Natural killer cell (primary cell): ENCODE measurements at regions not wholly inside any gene's neighbourhood (a gene's known extent, or its start where the extent isn't known, plus 50 kb on each side); places are given as distances from the start of the nearest gene placed in this dataset.

Experiments
- ATAC-seq, 3 donors: fragments of 150-1000 bp in 2 of 3; fragments of 200-7000 bp in 1 of 3; cut with Tn5 transposase; 1 replicate in 1 of 3; 2 replicates in 2 of 3; pipeline ENCODE4 v1.10.0; 2021; ENCODE audit warnings: mild to moderate bottlenecking in 2 of 3, moderate library complexity in 2 of 3
- DNase-seq, 2 donors: peaks; one replicate each; pipeline versions ENCODE4 v3.0.0 to v3.0.0-alpha.2; 2013 to 2021; ENCODE audit warnings: mixed read lengths in 1 of 2
- H3K27ac ChIP-seq: one replicate; pipeline ENCODE4 v1.5.1; 2013; ENCODE audit warnings: mild to moderate bottlenecking, low read length
- H3K27me3 ChIP-seq: one replicate; pipeline ENCODE4 v1.6.1; 2013; ENCODE audit warnings: low read length; ENCODE audit not compliant: control insufficient read depth, insufficient read depth
- H3K36me3 ChIP-seq: one replicate; pipeline ENCODE4 v1.6.1; 2013; ENCODE audit warnings: low read length; ENCODE audit not compliant: control insufficient read depth, insufficient read depth
- H3K4me1 ChIP-seq: one replicate; pipeline ENCODE4 v1.6.1; 2013; ENCODE audit warnings: low read length; ENCODE audit not compliant: control insufficient read depth, insufficient read depth
- H3K4me3 ChIP-seq: one replicate; pipeline ENCODE4 v1.5.1; 2013; ENCODE audit warnings: low read length
- H3K9me3 ChIP-seq: one replicate; pipeline ENCODE4 v1.6.1; 2013; ENCODE audit warnings: low read length; ENCODE audit not compliant: control insufficient read depth, insufficient read depth
- H3K27ac Mint-ChIP-seq, 2 donors: one replicate each; pipeline ENCODE4 v1.8.0; 2022; ENCODE audit warnings: mild to moderate bottlenecking in 2 of 2, mixed read lengths in 2 of 2, moderate library complexity in 1 of 2
- H3K27me3 Mint-ChIP-seq, 2 donors: one replicate each; pipeline ENCODE4 v1.8.0; 2022; ENCODE audit warnings: low read depth in 2 of 2, mixed read lengths in 2 of 2
- H3K36me3 Mint-ChIP-seq: one replicate; pipeline ENCODE4 v1.8.0; 2022; ENCODE audit warnings: mixed read lengths
- H3K4me1 Mint-ChIP-seq, 2 donors: one replicate each; pipeline ENCODE4 v1.8.0; 2022; ENCODE audit warnings: mixed read lengths in 2 of 2
- H3K4me3 Mint-ChIP-seq: one replicate; pipeline ENCODE4 v1.8.0; 2022; ENCODE audit warnings: mild to moderate bottlenecking, moderate library complexity, mixed read lengths
- H3K9me3 Mint-ChIP-seq, 2 donors: one replicate each; pipeline ENCODE4 v1.8.0; 2022; ENCODE audit warnings: mixed read lengths in 2 of 2
- WGBS: methylation state at CpG from one replicate; pipeline ENCODE4 v1.1.7; 2013; ENCODE audit warnings: missing lambda C conversion rate; ENCODE audit not compliant: insufficient coverage; 5-methylcytosine and 5-hydroxymethylcytosine counted together
- intact Hi-C: fragments of 100-400 bp; cut with micrococcal nuclease; formaldehyde crosslinking; loops from one replicate; pipeline ENCODE4 v1.14.2; 2022
- TF ChIP-seq, protein P1 (sequence below): fragments of 200-600 bp; IDR thresholded peaks from one replicate; pipeline ENCODE4 v1.8.0; 2022; ENCODE audit warnings: antibody characterized with exemption

DNA sequence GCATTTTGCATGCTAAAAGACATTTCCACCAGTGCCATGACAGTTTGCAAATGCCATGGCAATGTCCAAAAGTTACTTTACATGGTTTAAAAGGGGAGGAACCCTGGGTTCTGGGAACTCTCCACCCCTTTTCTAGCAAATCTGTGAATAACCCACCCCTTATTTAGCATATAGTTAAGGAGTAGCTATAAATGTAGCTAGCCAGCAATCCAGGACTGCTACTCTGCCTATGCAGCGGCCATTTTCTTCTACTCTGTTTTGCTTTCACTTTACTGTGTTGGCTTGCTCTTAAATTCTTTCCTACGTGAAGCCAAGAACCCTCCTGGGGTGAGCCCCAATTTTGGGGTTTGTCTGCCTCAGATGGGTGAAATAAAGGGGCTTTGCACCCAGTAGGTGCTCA lies 141.0 kb downstream of the PTPN11 start:
- TF ChIP-seq, protein P1, sequence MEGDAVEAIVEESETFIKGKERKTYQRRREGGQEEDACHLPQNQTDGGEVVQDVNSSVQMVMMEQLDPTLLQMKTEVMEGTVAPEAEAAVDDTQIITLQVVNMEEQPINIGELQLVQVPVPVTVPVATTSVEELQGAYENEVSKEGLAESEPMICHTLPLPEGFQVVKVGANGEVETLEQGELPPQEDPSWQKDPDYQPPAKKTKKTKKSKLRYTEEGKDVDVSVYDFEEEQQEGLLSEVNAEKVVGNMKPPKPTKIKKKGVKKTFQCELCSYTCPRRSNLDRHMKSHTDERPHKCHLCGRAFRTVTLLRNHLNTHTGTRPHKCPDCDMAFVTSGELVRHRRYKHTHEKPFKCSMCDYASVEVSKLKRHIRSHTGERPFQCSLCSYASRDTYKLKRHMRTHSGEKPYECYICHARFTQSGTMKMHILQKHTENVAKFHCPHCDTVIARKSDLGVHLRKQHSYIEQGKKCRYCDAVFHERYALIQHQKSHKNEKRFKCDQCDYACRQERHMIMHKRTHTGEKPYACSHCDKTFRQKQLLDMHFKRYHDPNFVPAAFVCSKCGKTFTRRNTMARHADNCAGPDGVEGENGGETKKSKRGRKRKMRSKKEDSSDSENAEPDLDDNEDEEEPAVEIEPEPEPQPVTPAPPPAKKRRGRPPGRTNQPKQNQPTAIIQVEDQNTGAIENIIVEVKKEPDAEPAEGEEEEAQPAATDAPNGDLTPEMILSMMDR: no peak
- H3K4me1 Mint-ChIP-seq: no peaks in the 10 kb centered on the region
- no peak overlapping the region for H3K27ac Mint-ChIP-seq
- H3K27ac ChIP-seq: no peak overlapping the region
- no peaks in the 10 kb centered on the region for H3K4me1 ChIP-seq
- WGBS: 85% methylated on average over 2 of the region's 2 CpGs
- intact Hi-C loops: no loop called here
- no peaks in the 10 kb centered on the region for H3K9me3 Mint-ChIP-seq
- peaks cover 12 to 31% of the 10 kb centered on the region in 2 donors for H3K27me3 Mint-ChIP-seq
- no peaks in the 10 kb centered on the region for H3K27me3 ChIP-seq
- DNase-seq (no peak), ATAC-seq (no peak)
- H3K36me3 Mint-ChIP-seq: no peaks in the 10 kb centered on the region
- no peak overlapping the region for H3K4me3 ChIP-seq
- no peak overlapping the region for H3K4me3 Mint-ChIP-seq
- no peaks in the 10 kb centered on the region for H3K9me3 ChIP-seq
- no peaks in the 10 kb centered on the region for H3K36me3 ChIP-seq

DNA sequence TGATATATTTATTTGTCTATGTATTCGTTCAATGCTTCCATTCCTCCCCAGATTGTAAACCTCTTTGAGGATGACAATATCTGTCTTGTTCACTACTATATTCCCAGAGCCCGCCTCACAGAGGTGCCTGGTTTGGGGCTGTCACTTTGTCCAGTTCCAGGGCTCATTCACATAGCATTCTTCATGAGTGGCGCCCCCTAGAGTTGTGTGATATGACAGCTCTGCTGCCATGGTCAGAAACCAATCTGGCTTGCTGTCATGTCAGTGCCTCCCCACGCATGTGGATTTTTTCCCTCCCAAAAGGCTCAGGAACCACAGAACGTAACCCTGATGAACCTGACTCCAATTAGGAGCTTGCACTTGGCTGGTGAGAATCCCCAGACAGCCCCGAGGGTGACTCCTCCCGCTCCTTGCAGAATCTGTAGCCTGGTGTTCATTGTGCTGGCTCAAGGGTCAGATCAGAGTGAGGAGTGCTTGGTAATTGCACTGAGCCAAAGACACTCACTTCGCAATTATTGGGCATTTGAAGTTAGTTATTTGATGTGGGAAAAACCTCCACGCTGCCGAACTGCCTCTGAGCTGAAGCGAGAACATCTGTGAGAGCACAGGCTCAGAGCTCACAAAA lies 145.5 kb downstream of the PTPN11 start:
- no peak overlapping the region for H3K4me3 Mint-ChIP-seq
- 80% methylated on average over 11 of the region's 11 CpGs for WGBS

DNA sequence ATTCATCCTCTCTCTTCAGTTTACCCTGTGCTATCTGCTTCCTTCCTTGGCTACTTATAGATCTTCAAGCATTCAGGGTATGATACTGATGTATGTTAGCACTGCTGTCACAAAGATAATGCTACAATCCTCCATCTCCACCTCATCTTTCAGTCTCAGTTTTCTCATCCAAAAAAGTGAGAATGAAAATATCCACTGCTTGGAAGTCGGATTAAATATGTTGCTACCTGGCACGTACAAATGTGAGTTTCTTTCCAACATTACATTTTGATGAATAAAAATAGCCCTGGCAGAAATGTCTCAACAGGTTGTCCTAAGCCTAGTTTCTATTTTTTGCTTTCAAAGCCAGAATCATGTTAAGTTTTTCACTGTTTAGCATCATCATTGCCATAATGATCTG lies 149.9 kb downstream of the PTPN11 start:
- Mint-ChIP-seq H3K9me3 (no peaks in the 10 kb centered on the region), H3K27ac (no peak overlapping the region), H3K4me1 (no peaks in the 10 kb centered on the region), H3K27me3 (peaks cover 10 to 36% of the 10 kb centered on the region in 2 donors), H3K4me3 (no peak overlapping the region), H3K36me3 (no peaks in the 10 kb centered on the region)
- no peaks in the 10 kb centered on the region for H3K36me3 ChIP-seq
- H3K4me3 ChIP-seq: no peak overlapping the region
- ATAC-seq (no peak), DNase-seq (no peak)
- peaks cover 3% of the 10 kb centered on the region for H3K27me3 ChIP-seq
- TF ChIP-seq, protein P1: no peak
- intact Hi-C loops: no loop called here
- no peaks in the 10 kb centered on the region for H3K9me3 ChIP-seq
- H3K27ac ChIP-seq: no peak overlapping the region
- H3K4me1 ChIP-seq: no peaks in the 10 kb centered on the region
- 86% methylated on average over 2 of the region's 2 CpGs for WGBS

More for the DNA sequence above, 145.5 kb downstream of the PTPN11 start:
- Mint-ChIP-seq H3K9me3 (no peaks in the 10 kb centered on the region), H3K4me1 (no peaks in the 10 kb centered on the region), H3K27me3 (peaks cover 6 to 22% of the 10 kb centered on the region in 2 donors), H3K27ac (no peak overlapping the region), H3K36me3 (no peaks in the 10 kb centered on the region)
- no peak overlapping the region for H3K4me3 ChIP-seq
- TF ChIP-seq, protein P1: no peak
- H3K27me3 ChIP-seq: no peaks in the 10 kb centered on the region
- no peak overlapping the region for H3K27ac ChIP-seq
- no peak for ATAC-seq
- no peaks in the 10 kb centered on the region for H3K4me1 ChIP-seq
- no peak for DNase-seq
- intact Hi-C loops: no loop called here
- no peaks in the 10 kb centered on the region for H3K36me3 ChIP-seq
- no peaks in the 10 kb centered on the region for H3K9me3 ChIP-seq

DNA sequence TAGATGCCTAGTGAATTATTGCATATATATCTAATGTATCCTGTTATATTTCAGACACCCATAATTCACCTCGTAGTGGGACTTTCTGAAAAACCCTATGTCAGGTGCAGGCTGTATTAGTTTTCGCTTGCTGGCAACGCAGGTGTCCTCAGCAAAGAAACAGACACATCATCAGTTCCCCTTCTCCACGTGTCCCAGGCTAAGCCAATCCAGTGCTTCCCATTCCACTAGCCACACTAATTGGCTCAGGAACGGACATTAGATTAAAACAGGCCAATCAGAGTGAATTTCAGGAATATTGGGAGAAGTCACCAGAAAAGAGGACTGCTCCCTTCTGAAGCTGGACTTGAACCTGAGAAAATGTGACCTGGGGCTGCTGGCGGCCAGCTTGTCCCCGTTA lies 151.3 kb downstream of the PTPN11 start:
- no peaks in the 10 kb centered on the region for H3K9me3 ChIP-seq
- 67% methylated on average over 7 of the region's 7 CpGs for WGBS

More for the DNA sequence above, 151.3 kb downstream of the PTPN11 start:
- no peaks in the 10 kb centered on the region for H3K36me3 ChIP-seq
- no peaks in the 10 kb centered on the region for H3K36me3 Mint-ChIP-seq
- ATAC-seq (no peak), DNase-seq (no peak)
- intact Hi-C loops: no loop called here
- H3K4me1 ChIP-seq: no peaks in the 10 kb centered on the region
- H3K4me3 Mint-ChIP-seq: no peak overlapping the region
- H3K9me3 Mint-ChIP-seq: no peaks in the 10 kb centered on the region
- peaks cover 3% of the 10 kb centered on the region for H3K27me3 ChIP-seq
- H3K27ac Mint-ChIP-seq: no peak overlapping the region
- peaks cover 10 to 30% of the 10 kb centered on the region in 2 donors for H3K27me3 Mint-ChIP-seq
- TF ChIP-seq, protein P1: no peak
- H3K27ac ChIP-seq: no peak overlapping the region
- H3K4me3 ChIP-seq: no peak overlapping the region
- H3K4me1 Mint-ChIP-seq: no peaks in the 10 kb centered on the region
